ENCODE measurements at regions not wholly inside any gene's neighbourhood (a gene's known extent, or its start where the extent isn't known, plus 50 kb on each side); places are given as distances from the start of the nearest gene placed in this dataset.
"Not testable (repeated sequence)": the region's sequence is repeated elsewhere in the genome, so short reads cannot be mapped to it uniquely, and the experiment has no call there.

GRCh38 chr12:112711507-112711906 is 80.0 kb upstream of the RPH3A start:
- peaks cover 17% of the 10 kb centered on the region for H3K4me1 Mint-ChIP-seq
- no peak for TF ChIP-seq MAX (CRISPR knock-in tag; IDR thresholded peaks at IDR 0.05)
- TF ChIP-seq FOXK1 (CRISPR knock-in tag; IDR thresholded peaks at IDR 0.05) = no peak
- no peak for TF ChIP-seq PREB (CRISPR knock-in tag; IDR thresholded peaks at IDR 0.05; ENCODE audit: borderline replicate concordance)
- H3K27me3 Mint-ChIP-seq (ENCODE audit: low read depth) = no peaks in the 10 kb centered on the region; the same call in 1 of the 2 replicates
- no peak overlapping the region for H3K27ac Mint-ChIP-seq
- no peaks in the 10 kb centered on the region for H3K9me3 Mint-ChIP-seq
- POLR2A ChIA-PET = no interaction called here
- ATAC-seq (peak; percentile 54), DNase-seq (ENCODE audit: low spot score) (no peak)
- no peaks in the 10 kb centered on the region for H3K36me3 Mint-ChIP-seq
- CTCF ChIA-PET = interaction anchor here (0.6 kb wide), 1 partner anchor 155 kb away, joined by 4 read pairs; no protein-coding TSS in a partner anchor
- no peak overlapping the region for H3K4me3 Mint-ChIP-seq

GRCh38 chr12:112712751-112713150 is 78.8 kb upstream of the RPH3A start:
- H3K9me3 Mint-ChIP-seq; H3K36me3 Mint-ChIP-seq; DNase-seq (ENCODE audit: low spot score); CTCF ChIA-PET; H3K4me3 Mint-ChIP-seq; H3K27me3 Mint-ChIP-seq (ENCODE audit: low read depth); H3K27ac Mint-ChIP-seq; ATAC-seq; POLR2A ChIA-PET: not testable (repeated sequence)
- H3K4me1 Mint-ChIP-seq = peaks cover 17% of the 10 kb centered on the region

GRCh38 chr12:112713471-112713870 is 78.1 kb upstream of the RPH3A start:
- H3K4me3 Mint-ChIP-seq = no peak overlapping the region
- ChIA-PET POLR2A (no interaction called here), CTCF (no interaction called here)
- H3K36me3 Mint-ChIP-seq = no peaks in the 10 kb centered on the region
- H3K4me1 Mint-ChIP-seq = peaks cover 17% of the 10 kb centered on the region
- no peaks in the 10 kb centered on the region for H3K9me3 Mint-ChIP-seq
- TF ChIP-seq NFATC4 (CRISPR knock-in tag; IDR thresholded peaks at IDR 0.05) (no peak), RORB (CRISPR knock-in tag; IDR thresholded peaks at IDR 0.05) (no peak), ATF1 (CRISPR knock-in tag; IDR thresholded peaks at IDR 0.05) (no peak), ERG (CRISPR knock-in tag; IDR thresholded peaks at IDR 0.05) (no peak), PREB (CRISPR knock-in tag; IDR thresholded peaks at IDR 0.05; ENCODE audit: borderline replicate concordance) (no peak), JAZF1 (CRISPR knock-in tag; IDR thresholded peaks at IDR 0.05) (no peak), ESRRA (CRISPR knock-in tag; IDR thresholded peaks at IDR 0.05; ENCODE audit: borderline replicate concordance) (no peak), EMX1 (CRISPR knock-in tag; IDR thresholded peaks at IDR 0.05) (no peak), SOX15 (CRISPR knock-in tag; IDR thresholded peaks at IDR 0.05) (no peak)
- H3K27me3 Mint-ChIP-seq (ENCODE audit: low read depth) = no peaks in the 10 kb centered on the region; the same call in 1 of the 2 replicates
- ATAC-seq (no peak), DNase-seq (ENCODE audit: low spot score) (no peak)
- H3K27ac Mint-ChIP-seq = no peak overlapping the region

GRCh38 chr12:112714166-112714710 is 77.3 kb upstream of the RPH3A start:
- H3K27ac Mint-ChIP-seq = no peak overlapping the region
- no peaks in the 10 kb centered on the region for H3K36me3 Mint-ChIP-seq
- CTCF ChIA-PET = no interaction called here
- POLR2A ChIA-PET = no interaction called here
- ATAC-seq = no peak
- no peak overlapping the region for H3K4me3 Mint-ChIP-seq
- DNase-seq (ENCODE audit: low spot score) = no peak
- H3K9me3 Mint-ChIP-seq = no peaks in the 10 kb centered on the region
- H3K27me3 Mint-ChIP-seq (ENCODE audit: low read depth) = no peaks in the 10 kb centered on the region; the same call in 1 of the 2 replicates
- peaks cover 17% of the 10 kb centered on the region for H3K4me1 Mint-ChIP-seq
- no peak for TF ChIP-seq ZNF219 (CRISPR knock-in tag; IDR thresholded peaks at IDR 0.05; ENCODE audit: borderline replicate concordance)
